ENCODE measurements at regions not wholly inside any gene's neighbourhood (a gene's known extent, or its start where the extent isn't known, plus 50 kb on each side); places are given as distances from the start of the nearest gene placed in this dataset.

- no peak for DNase-seq
Observed at GRCh38 chr3:67765575-67765974, 111.2 kb upstream of the SUCLG2 start.

- no peak for DNase-seq
Observed at GRCh38 chr3:67745296-67745695, 90.9 kb upstream of the SUCLG2 start.

GRCh38 chr3:67744699-67745098 is 90.3 kb upstream of the SUCLG2 start:
- no peak for DNase-seq

- DNase-seq, result no peak
Observed at GRCh38 chr3:67739851-67740250, 85.4 kb upstream of the SUCLG2 start.

GRCh38 chr3:67737906-67738865 is 83.8 kb upstream of the SUCLG2 start:
- DNase-seq, result no peak

GRCh38 chr3:67737140-67737539 is 82.7 kb upstream of the SUCLG2 start:
- DNase-seq, result no peak

GRCh38 chr3:67733269-67733950 is 79.0 kb upstream of the SUCLG2 start:
- DNase-seq, result no peak

- DNase-seq, result no peak
Observed at GRCh38 chr3:67724434-67724833, 70.0 kb upstream of the SUCLG2 start.

GRCh38 chr3:67723863-67724262 is 69.5 kb upstream of the SUCLG2 start:
- no peak for DNase-seq

GRCh38 chr3:67719333-67719732 is 64.9 kb upstream of the SUCLG2 start:
- no peak for DNase-seq

GRCh38 chr3:67715971-67716370 is 61.6 kb upstream of the SUCLG2 start:
- DNase-seq, result no peak

GRCh38 chr3:67713764-67714469 is 59.5 kb upstream of the SUCLG2 start:
- no peak for DNase-seq

GRCh38 chr3:67712259-67712658 is 57.8 kb upstream of the SUCLG2 start:
- DNase-seq, result no peak

GRCh38 chr3:67710396-67710795 is 56.0 kb upstream of the SUCLG2 start:
- no peak for DNase-seq

- no peak for DNase-seq
Observed at GRCh38 chr3:67706934-67707333, 52.5 kb upstream of the SUCLG2 start.

GRCh38 chr3:67704322-67704721 is 49.9 kb upstream of the SUCLG2 start:
- DNase-seq, result no peak
